Tibial nerve (tissue), 3 donors: ENCODE measurements at regions not wholly inside any gene's neighbourhood (a gene's known extent, or its start where the extent isn't known, plus 50 kb on each side); places are given as distances from the start of the nearest gene placed in this dataset.

Source experiments
- POLR2A ChIP-seq, 2 donors: fragments of 450-650 bp; IDR thresholded peaks; one replicate each; pipeline ENCODE4 v1.6.1; 2017; ENCODE audit warnings: antibody characterized with exemption in 2 of 2, mild to moderate bottlenecking in 2 of 2, moderate library complexity in 2 of 2
- TF ChIP-seq, protein P1 (sequence below), 5 experiments: fragments of 200-600 bp in 3 of 5; fragments of 450-650 bp in 2 of 5; sonication (generic) in 3 of 5; IDR thresholded peaks; one replicate each; pipeline ENCODE4 v1.5.1; 2016 to 2019; ENCODE audit warnings: antibody characterized with exemption in 5 of 5, mild to moderate bottlenecking in 3 of 5, moderate library complexity in 2 of 5

DNA sequence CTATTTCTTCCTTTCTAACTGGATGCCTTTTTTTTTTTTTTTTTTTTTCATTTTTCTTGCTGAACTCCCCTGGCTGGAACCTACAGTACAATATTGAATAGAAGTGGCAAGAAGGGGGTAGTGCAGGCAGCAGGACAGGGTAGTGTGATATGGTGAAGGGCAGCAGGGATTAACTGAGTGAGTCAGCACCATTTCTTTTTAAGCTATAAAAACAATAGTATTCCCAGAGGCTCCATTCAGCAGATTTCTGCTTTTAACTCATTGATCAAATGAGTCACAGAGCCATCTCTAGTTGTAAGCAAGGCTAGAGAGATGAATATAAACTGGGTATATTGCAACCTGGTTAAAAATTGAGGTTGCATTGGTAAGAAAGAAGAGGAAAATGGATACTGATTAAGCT is 53.6 kb upstream of the SETD7 start:
- TF ChIP-seq POLR2A (IDR thresholded peaks at IDR 0.05), result no peak
- TF ChIP-seq, protein P1, sequence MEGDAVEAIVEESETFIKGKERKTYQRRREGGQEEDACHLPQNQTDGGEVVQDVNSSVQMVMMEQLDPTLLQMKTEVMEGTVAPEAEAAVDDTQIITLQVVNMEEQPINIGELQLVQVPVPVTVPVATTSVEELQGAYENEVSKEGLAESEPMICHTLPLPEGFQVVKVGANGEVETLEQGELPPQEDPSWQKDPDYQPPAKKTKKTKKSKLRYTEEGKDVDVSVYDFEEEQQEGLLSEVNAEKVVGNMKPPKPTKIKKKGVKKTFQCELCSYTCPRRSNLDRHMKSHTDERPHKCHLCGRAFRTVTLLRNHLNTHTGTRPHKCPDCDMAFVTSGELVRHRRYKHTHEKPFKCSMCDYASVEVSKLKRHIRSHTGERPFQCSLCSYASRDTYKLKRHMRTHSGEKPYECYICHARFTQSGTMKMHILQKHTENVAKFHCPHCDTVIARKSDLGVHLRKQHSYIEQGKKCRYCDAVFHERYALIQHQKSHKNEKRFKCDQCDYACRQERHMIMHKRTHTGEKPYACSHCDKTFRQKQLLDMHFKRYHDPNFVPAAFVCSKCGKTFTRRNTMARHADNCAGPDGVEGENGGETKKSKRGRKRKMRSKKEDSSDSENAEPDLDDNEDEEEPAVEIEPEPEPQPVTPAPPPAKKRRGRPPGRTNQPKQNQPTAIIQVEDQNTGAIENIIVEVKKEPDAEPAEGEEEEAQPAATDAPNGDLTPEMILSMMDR (IDR thresholded peaks at IDR 0.05), result no peak
